Peyer's patch (tissue), 4 donors: ENCODE measurements at regions not wholly inside any gene's neighbourhood (a gene's known extent, or its start where the extent isn't known, plus 50 kb on each side); places are given as distances from the start of the nearest gene placed in this dataset.

Source experiments
- DNase-seq, 3 donors: peaks; one replicate each; pipeline ENCODE4 v3.0.0-alpha.2; 2017 to 2019
- H3K27ac ChIP-seq, 4 donors: fragments of 200-600 bp; sonication (generic); one replicate each; pipeline ENCODE4 v1.5.1; 2016 to 2019
- H3K27me3 ChIP-seq, 2 donors: fragments of 200-600 bp; sonication (generic); one replicate each; pipeline ENCODE4 v1.5.1; 2019
- H3K36me3 ChIP-seq, 3 donors: fragments of 200-600 bp; sonication (generic); one replicate each; pipeline ENCODE4 v1.5.1; 2016 to 2019
- H3K4me1 ChIP-seq, 4 donors: fragments of 200-600 bp; sonication (generic); one replicate each; pipeline ENCODE4 v1.5.1; 2016 to 2019
- H3K4me3 ChIP-seq, 4 donors: fragments of 200-600 bp; sonication (generic); 1 replicate in 3 of 4; 2 replicates in 1 of 4; pipeline ENCODE4 v1.5.1; 2016 to 2019; ENCODE audit warnings: mild to moderate bottlenecking in 1 of 4
- H3K9me3 ChIP-seq, 4 donors: fragments of 200-600 bp; sonication (generic); one replicate each; pipeline ENCODE4 v1.5.1; 2016 to 2019; ENCODE audit warnings: mild to moderate bottlenecking in 1 of 4
- CTCF ChIP-seq, 6 experiments: fragments of 450-650 bp in 4 of 6; fragments of 200-600 bp in 2 of 6; sonication (generic) in 1 of 6; IDR thresholded peaks; one replicate each; pipeline ENCODE4 v1.5.1; 2017 to 2019; ENCODE audit warnings: antibody characterized with exemption in 6 of 6, mild to moderate bottlenecking in 3 of 6, moderate library complexity in 1 of 6
- POLR2A ChIP-seq, 2 donors: fragments of 450-650 bp; IDR thresholded peaks; one replicate each; pipeline ENCODE4 v1.5.1; 2017; ENCODE audit warnings: antibody characterized with exemption in 2 of 2, mild to moderate bottlenecking in 2 of 2, moderate library complexity in 2 of 2

- H3K36me3 ChIP-seq: no peaks in the 10 kb centered on the region
Measured at GRCh38 chr13:68666774-68667397, 1436.8 kb upstream of the PCDH9 start.

GRCh38 chr13:68645814-68646213 is 1415.7 kb upstream of the PCDH9 start:
- Histone ChIP-seq H3K27me3 (no peaks in the 10 kb centered on the region), H3K27ac (no peak overlapping the region), H3K36me3 (no peaks in the 10 kb centered on the region), H3K4me3 (no peak overlapping the region), H3K9me3 (no peaks in the 10 kb centered on the region), H3K4me1 (no peaks in the 10 kb centered on the region)
- TF ChIP-seq CTCF (IDR thresholded peaks at IDR 0.05): no peak
- TF ChIP-seq POLR2A (IDR thresholded peaks at IDR 0.05): no peak
- DNase-seq: no peak

More at GRCh38 chr13:68666774-68667397, 1436.8 kb upstream of the PCDH9 start:
- no peaks in the 10 kb centered on the region for H3K4me1 ChIP-seq
- no peaks in the 10 kb centered on the region for H3K27me3 ChIP-seq
- H3K27ac ChIP-seq: no peak overlapping the region
- H3K9me3 ChIP-seq: no peaks in the 10 kb centered on the region
- H3K4me3 ChIP-seq: no peak overlapping the region
- no peak for DNase-seq
- TF ChIP-seq POLR2A (IDR thresholded peaks at IDR 0.05) (no peak), CTCF (IDR thresholded peaks at IDR 0.05) (no peak)

- TF ChIP-seq CTCF (IDR thresholded peaks at IDR 0.05) (no peak), POLR2A (IDR thresholded peaks at IDR 0.05) (no peak)
- Histone ChIP-seq H3K27ac (no peak overlapping the region), H3K9me3 (no peaks in the 10 kb centered on the region), H3K36me3 (no peaks in the 10 kb centered on the region), H3K4me3 (no peak overlapping the region), H3K4me1 (no peaks in the 10 kb centered on the region), H3K27me3 (no peaks in the 10 kb centered on the region)
- DNase-seq: no peak
Measured at GRCh38 chr13:68644611-68645010, 1414.5 kb upstream of the PCDH9 start.

GRCh38 chr13:68636784-68637183 is 1406.6 kb upstream of the PCDH9 start:
- no peak for TF ChIP-seq POLR2A (IDR thresholded peaks at IDR 0.05)
- TF ChIP-seq CTCF (IDR thresholded peaks at IDR 0.05): no peak
- no peak for DNase-seq
- no peaks in the 10 kb centered on the region for H3K9me3 ChIP-seq

GRCh38 chr13:68628994-68629393 is 1398.9 kb upstream of the PCDH9 start:
- no peak for DNase-seq
- Histone ChIP-seq H3K9me3 (no peaks in the 10 kb centered on the region), H3K4me3 (no peak overlapping the region), H3K27ac (no peak overlapping the region), H3K36me3 (no peaks in the 10 kb centered on the region), H3K27me3 (no peaks in the 10 kb centered on the region), H3K4me1 (no peaks in the 10 kb centered on the region)
- no peak for TF ChIP-seq POLR2A (IDR thresholded peaks at IDR 0.05)
- TF ChIP-seq CTCF (IDR thresholded peaks at IDR 0.05): no peak

More at GRCh38 chr13:68636784-68637183, 1406.6 kb upstream of the PCDH9 start:
- Histone ChIP-seq H3K4me3 (no peak overlapping the region), H3K4me1 (no peaks in the 10 kb centered on the region), H3K36me3 (no peaks in the 10 kb centered on the region), H3K27me3 (no peaks in the 10 kb centered on the region), H3K27ac (no peak overlapping the region)

- Histone ChIP-seq H3K9me3 (no peaks in the 10 kb centered on the region), H3K36me3 (no peaks in the 10 kb centered on the region), H3K4me1 (no peaks in the 10 kb centered on the region), H3K27ac (no peak overlapping the region), H3K4me3 (no peak overlapping the region), H3K27me3 (no peaks in the 10 kb centered on the region)
- TF ChIP-seq CTCF (IDR thresholded peaks at IDR 0.05) (no peak), POLR2A (IDR thresholded peaks at IDR 0.05) (no peak)
- DNase-seq: no peak
Measured at GRCh38 chr13:68627379-68627778, 1397.2 kb upstream of the PCDH9 start.
